ENCODE measurements at regions not wholly inside any gene's neighbourhood (a gene's known extent, or its start where the extent isn't known, plus 50 kb on each side); places are given as distances from the start of the nearest gene placed in this dataset.
"Not testable (repeated sequence)": the region's sequence is repeated elsewhere in the genome, so short reads cannot be mapped to it uniquely, and the experiment has no call there.

DNA sequence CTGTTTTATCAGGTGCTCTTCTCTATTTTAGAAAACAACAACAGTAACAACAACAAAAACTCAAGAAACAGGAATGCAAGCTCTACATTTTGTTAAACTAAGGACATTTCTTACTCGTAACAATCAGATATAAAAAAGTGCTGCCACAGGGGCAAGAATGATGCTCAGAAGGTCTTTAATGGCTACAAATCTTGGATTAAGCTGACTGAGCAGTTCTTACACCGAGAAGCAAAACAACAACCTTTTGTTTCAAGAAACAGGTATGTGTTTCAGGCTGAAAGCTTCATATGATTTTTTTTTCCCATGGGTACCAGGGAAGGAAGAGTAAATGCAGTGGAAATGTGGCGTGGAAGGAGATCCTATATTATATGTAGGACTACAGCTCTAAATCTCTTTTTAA, 786.8 kb upstream of the FBXO33 start:
- DNase-seq = no peak

DNA sequence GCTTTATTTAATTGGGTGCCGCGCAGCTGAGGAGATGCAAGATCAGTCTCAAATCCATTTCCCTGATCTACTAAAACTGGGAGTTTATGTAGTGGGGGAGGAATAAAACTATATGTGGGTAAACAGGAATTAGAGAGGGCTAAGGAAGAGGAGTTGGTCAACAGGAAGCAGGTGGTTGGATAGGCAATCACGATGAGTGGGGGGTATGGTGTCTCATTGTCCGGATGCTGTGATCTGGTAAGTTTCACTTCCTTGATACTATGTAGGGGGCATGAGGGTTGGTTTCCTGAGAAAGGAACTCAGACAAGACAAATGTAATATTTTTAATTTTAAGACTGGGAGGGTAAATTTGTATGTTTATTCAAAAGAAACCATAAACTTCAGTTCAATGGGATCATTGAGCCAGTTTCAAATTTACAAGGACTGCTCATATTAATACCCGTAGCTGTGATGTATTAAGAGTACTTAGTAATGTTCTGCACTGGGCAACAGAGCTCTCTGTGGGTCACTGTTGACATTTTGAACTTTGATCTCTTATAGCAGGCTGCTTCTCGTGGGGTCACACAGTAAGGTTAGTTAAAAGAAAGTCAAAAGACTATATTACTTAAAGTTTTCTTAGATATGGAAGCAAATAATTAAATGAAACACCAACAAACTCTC, 786.2 kb upstream of the FBXO33 start:
- DNase-seq = no peak

DNA sequence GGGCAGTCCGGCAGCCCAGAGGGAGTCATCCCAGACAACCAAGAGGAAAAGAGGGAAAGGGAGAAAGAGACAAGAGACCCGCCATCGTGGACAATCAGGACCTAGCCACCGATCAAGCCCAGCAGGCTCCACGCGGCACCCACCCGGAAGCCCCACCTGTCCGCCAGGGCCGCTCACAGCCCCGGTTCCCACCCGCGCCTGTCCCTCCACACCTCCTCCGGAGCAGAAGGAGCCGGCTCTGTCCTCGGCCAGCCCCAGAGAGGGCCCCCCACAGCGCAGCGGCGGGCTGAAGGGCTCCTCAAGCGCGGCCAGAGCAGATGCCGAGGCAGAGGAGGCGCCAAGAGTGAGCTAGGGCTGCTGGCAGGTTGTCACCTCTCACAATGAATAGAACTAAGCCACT, 784.7 kb upstream of the FBXO33 start:
- DNase-seq = no peak

DNA sequence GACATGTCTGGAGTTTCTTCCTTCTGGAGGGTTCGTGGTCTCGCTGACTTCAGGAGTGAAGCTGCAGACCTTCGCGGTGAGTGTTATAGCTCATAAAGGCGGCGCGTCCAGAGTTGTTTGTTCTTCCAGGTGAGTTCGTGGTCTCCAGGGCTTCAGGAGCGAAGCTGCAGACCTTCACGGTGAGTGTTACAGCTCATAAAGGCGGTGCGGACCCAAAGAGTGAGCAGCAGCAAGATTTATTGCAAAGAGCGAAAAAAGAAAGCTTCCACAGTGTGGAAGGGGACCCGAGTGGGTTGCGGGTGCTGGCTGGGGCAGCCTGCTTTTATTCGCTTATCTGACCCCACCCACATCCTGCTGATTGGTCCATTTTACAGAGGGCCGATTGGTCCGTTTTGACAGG, 784.2 kb upstream of the FBXO33 start:
- not testable (repeated sequence) for DNase-seq

DNA sequence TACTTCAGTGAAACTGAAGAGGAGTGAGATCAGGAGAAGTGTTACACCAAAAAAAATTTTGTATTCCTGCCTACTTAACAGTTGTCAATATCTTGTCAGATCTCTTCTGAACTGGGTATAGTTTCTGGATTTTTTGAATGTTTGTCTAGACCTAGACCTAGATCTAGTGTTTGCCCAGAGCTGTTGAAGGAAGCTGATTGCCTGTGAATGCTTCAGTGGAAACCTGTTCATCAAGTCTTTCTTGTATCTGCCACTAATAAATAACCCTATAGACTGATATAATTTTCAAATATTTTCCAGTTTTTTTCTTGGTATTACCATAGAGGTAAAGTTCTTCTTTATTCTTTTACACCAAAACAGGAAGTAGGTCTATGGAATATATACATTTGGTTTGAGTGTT, 781.5 kb upstream of the FBXO33 start:
- DNase-seq = no peak

DNA sequence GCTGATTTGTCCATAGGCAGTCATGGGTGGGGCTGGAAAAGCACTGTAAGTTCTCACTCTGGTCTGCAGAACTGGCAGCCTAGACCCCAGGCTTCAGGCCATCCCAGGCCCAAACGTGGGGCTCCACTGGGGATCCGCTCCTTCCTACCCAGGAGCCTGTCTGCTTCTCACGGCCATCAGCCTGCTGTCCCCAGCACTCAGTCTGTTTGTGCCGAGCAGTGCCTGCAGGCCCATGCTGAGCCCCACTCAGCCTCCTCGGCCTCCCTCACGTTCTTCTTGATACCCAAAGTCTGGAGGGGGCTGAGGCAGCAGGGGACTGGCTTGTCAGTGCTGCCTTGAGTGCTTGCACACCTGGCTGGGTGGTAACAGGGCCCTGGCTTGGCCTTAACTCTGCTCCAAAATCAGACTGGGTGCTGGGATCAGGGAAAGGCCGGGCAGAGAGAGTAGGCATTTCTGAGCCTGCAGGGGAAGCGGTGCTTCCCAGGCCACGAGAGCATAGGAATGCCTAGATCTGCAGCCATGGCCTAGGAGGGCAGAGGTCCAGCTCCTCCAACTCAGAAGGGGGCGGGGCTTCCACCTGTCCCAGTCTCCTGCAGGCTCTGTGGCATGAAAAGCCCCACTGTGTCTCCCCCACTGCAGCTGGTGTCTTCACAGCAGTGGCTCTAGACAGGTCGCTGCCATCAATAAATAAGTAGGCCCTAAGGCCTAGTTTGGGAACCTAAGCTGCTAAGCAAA, 772.4 kb upstream of the FBXO33 start:
- DNase-seq = no peak

DNA sequence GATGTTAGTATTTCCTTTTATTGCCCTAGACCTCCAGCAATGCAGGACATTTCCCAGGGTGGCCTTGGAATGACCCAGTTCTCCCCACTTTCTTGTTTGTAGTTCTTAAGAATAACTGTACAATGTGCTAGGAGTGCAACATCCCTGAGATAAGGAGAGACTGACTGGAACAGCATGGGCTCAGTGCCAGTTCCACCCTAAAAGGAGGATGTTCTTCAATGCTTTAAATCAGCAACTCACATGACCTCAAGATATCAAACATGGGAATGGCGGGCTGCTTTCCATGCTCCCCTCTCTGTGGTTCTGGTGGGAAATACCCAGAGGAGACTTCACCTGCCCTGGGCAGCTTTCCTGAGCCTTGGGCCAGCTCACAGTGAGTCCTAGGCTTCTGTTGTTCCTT, 766.9 kb upstream of the FBXO33 start:
- no peak for DNase-seq

DNA sequence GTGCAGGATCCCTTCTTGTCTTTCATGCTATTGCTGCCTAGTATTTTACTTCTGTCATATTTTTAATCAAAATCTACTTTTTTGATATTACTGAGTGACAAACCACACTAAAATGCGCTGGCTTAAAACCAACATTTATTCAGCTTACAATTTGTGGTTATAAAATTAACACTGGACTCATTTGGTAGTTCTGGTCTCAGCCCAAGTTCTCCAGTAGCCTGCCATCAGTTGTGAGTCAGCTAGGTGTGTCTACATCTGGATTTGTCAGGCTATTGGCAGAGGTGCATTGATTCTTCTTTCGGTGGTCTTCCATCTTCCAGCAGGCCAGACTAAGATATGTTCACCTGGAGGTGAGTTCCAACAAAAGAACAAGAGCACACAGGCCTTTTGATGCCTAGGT, 765.1 kb upstream of the FBXO33 start:
- DNase-seq = no peak

DNA sequence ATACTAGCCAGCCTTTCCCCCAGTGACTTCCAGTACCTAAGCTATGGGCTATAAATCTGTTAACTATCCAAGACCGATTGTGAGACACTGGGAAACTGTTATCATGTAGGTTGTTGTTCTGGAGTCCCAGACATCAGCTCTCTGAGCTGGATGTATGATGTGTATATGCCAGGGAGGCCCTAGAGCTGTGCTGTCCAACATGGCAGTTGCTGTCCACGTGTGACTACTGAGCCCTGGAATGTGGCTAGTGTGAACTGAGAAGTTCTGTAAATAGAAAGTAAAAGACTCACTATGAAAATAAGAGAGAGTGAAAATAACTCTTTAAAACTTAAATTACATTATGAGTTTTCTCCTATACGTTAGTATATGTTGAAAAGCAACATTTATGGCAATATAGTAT, 755.8 kb upstream of the FBXO33 start:
- DNase-seq = no peak

DNA sequence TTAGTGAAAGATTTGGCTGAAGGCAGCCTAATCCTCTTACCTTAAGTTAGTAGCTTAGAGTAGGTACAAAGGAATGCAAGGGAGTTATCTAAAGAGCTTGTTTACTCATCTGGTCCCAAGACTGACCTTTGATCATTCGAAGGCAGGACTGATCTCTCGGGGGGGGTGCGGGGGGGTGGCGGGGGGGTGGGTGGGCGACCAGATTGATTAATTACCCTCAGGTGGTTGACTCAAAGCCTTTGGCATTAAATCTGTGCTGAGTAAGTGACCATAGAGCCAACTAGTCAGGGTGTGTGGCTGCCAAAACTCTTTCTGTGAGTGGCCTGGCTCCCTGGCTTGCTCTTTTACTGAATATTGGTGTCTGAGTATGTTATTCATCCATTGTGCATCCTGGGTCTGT, 731.9 kb upstream of the FBXO33 start:
- DNase-seq = no peak

DNA sequence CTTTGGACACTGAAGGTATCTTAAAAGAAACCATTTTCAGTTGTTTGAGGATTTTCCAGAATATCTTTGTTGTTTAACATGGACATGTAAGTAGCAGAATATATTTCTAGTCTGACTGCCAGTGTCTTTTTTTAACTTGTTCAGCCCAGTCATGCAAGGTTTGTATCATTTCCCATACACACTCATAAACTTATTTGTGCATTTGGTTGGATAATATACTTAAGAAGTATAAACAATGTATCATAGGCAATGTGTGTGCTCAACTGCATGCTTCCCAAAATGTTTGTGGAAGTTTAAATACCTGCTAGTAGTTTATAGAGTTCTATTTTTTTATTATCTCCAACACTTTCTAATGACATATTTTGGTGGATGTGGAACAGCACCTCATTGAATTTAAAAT, 707.4 kb upstream of the FBXO33 start:
- no peak for DNase-seq

DNA sequence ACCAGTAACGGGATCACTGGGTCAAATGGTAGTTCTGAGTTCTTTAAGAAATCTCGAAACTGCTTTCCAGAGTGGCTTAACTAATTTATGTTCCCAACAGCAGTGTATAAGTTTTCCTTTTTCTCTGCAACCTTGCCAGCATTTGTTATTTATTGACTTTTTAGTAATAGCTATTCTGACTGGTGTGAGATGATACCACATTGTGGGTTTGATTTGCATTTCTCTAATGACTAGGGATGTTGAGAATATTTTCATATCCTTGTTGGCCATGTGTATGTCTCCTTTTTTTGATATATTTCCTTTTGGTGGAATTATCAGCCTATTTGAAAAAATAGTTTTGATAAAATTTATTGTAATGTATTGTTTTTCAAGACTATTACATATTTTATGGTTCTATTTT, 701.2 kb upstream of the FBXO33 start:
- no peak for DNase-seq

DNA sequence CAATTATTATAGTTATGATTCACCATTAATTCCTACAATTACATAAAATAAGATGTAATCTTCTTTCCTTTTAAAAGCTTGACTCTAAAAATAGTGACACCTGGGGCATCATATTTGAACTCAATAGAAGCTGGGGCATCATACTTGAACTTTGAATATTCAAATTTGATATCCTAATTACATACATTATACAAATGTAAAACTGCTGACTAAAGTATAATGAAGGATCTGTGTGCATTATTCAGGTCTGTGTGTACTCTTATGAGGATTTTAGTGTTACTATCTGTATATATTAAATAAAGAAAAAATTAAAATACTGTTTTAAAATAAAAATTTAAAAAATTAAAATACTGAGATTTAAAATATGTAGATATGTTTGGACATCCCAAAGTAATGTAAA, 696.9 kb upstream of the FBXO33 start:
- DNase-seq = no peak

DNA sequence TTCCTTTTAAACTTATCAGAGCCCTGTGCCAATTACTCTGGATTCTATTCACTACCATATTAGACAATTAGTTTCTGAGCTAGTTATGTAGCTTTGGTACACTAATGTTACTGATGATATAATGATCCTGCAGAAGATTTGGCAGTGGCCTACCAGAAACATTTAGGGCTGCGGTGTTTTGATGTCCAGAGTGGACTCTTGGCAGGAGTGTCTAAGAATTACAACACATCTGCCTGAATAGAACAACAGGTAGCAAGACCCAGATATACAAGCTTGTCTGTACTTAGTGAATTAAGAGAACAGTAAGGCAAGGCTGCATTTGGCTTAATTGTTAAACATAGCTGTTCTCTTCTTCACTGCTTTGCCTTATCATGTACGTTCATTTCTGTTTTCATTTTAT, 691.6 kb upstream of the FBXO33 start:
- DNase-seq = no peak

DNA sequence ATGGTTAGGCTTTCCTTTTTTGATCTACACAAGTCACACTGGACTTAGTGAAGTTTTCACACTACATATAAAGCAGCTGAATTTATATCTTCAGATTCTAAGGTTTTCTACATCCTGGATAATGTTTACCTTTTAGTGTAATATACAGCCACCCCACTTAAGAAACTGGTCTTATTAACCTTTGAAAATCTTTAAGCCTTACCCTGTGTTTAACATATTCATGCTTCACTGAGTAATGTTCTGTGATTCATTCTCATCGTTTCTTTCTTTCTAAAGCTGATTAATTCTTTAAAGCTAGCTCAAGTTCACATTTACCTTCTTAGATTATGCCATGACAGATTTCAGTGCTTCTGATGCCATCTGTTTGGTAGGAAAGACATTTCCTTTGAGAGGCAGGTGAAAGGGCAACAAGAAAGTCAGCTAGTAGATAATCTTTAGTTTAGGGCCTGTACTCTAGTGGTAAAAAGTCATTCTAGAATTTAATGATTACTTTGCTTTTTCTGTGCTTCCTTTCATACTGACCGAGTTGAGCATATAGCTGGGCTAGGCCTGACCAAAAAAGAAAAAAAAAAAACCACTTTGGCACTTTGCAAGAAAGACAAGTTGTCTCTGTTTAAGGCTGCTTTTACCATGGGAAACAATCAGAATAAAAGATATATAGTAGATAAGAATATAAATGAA, 690.9 kb upstream of the FBXO33 start:
- no peak for DNase-seq

DNA sequence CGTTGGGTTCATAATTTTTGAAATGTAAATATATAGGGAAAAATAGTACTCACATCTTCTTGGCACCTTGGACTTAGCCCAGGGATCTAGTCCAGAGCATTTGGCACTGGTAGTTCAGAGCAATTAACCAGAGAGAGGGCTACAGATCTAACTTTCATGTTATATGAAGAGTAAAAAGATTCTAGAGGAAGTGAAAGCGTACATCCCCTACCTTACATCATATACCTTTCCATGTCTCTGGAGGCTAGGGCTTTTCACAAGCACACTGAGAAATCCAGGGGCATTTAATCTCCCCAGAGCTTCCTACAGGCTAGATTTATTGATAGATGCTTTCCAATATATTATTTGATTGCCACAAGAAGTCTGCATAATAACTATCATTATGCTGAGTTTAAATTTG, 687.5 kb upstream of the FBXO33 start:
- no peak for DNase-seq

DNA sequence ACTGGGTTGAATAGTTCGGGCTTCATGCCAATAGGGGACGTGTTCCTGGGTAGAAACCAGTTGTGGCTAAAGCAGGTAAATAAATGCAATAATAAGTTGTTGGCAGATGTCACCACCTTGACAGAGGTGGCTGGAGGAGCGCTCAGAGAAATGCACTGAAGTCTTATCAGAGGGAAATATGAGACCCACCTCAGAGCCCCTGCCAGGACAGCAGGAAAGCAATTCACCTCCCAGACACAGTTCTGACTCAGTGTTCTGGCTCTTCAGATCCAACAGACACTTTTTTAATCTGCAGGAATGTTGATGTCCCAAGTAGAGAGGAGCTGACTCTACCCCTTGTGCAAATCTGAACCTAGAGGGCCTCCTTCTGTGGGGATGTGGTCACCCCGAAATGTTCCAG, 687.1 kb upstream of the FBXO33 start:
- DNase-seq = no peak

DNA sequence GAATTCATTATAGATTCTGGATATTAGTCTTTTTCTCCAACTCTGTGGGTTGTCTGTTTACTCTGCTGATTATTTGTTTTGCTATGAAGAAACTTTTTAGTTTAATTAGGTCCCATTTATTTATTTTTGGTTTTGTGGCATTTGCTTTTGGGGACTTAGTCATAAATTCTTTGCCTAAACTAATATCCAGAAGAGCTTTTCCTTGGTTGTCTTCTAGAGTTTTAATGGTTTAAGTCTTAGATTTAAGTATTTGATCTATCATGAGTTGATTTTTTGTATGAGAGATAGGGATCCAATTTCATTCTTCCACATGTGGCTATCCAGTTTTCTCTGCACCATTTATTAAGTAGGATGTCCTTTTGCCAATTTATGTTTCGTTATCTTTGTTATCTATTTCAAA, 683.4 kb upstream of the FBXO33 start:
- DNase-seq = no peak

DNA sequence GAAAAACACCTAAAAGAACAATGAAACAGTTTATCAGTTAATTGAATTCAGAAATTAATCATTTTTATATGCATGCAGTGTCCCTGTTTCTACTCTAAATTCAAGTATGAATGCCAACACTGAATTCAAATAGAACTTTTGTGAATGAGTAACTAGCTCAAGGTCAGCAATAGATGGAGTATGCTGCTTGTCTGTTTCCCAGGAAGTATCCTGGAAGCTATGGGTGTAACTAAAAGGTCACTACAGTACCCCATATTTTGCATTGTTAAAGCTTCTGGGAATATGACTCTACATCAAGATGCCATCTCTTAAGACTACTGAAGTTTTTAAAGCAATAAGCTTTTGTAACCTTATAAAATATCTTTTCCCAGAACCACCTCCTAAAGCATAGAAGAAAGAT, 681.4 kb upstream of the FBXO33 start:
- DNase-seq = no peak

DNA sequence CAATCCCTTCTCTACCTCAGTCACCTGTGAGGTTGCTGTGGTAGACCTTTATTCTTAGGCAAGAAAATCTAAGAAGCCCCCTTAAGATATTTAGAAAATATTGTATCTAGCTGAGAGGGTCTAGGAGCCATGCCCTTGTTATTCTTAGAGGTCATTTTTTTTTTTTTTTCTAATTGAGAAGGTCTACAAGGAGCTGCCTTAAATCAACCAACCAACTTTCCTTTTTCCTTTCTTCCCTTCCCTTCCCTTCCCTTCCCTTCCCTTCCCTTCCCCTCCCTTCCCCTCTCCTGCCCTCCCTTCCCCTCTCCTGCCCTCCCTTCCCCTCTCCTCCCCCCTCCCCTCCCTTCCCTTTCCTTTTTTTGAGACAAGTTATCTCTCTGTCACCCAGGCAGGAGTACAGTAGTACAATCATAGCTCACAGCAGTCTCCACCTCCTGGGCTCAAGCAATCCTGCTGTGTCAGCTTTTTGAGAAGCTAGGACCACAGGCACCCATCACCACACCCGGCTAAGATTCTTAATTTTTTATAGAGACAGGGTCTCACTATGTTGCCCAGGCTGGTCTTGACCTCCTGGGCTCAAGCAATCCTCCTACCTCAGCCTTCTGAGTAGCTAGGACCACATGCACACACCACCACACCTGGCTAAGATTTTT, 668.4 kb upstream of the FBXO33 start:
- no peak for DNase-seq

DNA sequence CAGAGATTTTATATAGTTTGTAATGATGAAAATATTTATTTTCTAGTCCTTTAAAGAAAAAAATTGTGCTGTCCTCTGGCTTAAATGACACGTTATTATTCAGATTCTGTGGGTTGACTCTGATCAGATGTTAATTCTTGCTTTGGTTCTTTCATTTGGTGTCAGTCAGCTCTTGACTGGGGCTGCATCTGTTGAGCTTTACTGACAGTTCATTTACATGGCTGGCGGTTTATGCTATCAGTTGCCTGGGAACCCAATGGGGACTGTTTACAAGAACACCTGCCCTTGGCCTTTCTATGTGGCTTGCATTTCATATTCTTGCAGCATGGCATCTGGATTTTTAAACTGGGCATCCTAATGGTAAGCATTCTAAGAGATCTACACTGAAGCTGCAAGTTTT, 667.1 kb upstream of the FBXO33 start:
- no peak for DNase-seq

DNA sequence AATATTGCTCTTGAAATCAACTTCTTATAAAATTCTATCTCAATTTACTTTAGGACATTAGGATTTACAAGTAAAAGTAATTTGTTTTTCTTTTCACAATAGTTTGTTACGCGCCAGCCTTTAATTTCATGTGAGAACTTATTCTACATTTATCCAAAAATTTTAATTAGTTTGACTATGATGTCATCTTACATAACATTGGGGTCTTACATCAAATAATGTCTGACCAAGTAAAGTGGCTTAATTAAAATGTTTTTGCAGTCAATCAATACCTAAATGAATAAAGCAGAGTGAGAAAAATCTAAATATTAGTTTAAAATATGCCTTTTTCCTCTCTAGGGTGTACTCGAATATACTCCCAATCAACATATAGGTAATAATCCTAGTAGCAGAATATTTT, 666.2 kb upstream of the FBXO33 start:
- DNase-seq = no peak

DNA sequence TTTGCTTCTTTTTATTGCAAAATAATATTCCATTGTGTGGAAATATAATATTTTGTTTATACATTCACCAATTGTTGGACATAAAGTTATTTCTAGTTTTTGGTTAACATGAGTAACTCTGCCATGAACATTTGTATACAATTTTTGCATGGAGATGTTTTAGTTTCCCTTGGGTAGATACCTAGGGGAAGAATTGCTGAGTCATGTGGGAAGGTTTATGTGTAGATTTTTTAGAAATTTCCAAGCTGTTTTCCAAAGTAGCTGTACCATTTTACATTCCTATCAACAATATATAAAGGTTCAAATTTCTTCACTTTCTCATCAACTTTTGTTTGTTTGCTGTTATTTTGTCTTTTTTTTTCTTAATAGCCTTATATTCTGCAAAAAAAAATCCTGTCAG, 664.7 kb upstream of the FBXO33 start:
- DNase-seq = no peak

DNA sequence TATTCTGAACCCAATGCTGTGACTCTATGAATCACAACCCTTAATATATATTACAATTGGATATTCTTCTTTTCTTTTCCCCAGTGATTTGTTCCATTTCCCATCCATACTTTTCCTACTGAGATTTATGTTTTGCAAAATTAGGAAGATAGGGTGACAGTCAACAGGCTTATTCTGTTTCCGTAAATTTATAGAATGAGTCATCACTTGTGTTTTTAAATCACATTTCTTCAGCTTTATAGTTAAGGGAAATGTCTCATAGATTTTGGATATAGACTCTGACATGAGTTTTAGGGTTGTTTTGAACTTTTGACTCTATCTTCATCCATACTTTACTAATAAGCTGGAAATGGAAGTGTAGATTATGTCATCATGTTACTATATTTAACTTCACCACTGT, 661.6 kb upstream of the FBXO33 start:
- no peak for DNase-seq

All from NCI-H1092 treated with DMSO at 0.1 percent for 48 hours (cell line).